ENCODE measurements at regions not wholly inside any gene's neighbourhood (a gene's known extent, or its start where the extent isn't known, plus 50 kb on each side); places are given as distances from the start of the nearest gene placed in this dataset.

GRCh38 chr5:84695330-84695729, 310.6 kb upstream of the EDIL3 start:
- DNase-seq (ENCODE audit: low read depth in 2 of 3, low spot score in 2 of 3) = no peak

GRCh38 chr5:84693256-84693655, 308.6 kb upstream of the EDIL3 start:
- no peak for DNase-seq (ENCODE audit: low read depth in 2 of 3, low spot score in 2 of 3)

GRCh38 chr5:84688566-84688965, 303.9 kb upstream of the EDIL3 start:
- no peak for DNase-seq (ENCODE audit: low read depth in 2 of 3, low spot score in 2 of 3)

GRCh38 chr5:84685121-84685894, 300.6 kb upstream of the EDIL3 start:
- no peak for DNase-seq (ENCODE audit: low read depth in 2 of 3, low spot score in 2 of 3)

- no peak for DNase-seq (ENCODE audit: low read depth in 2 of 3, low spot score in 2 of 3)
These were observed 298.9 kb upstream of the EDIL3 start for GRCh38 chr5:84683594-84683993.

GRCh38 chr5:84682531-84682930, 297.9 kb upstream of the EDIL3 start:
- no peak for DNase-seq (ENCODE audit: low read depth in 2 of 3, low spot score in 2 of 3)

GRCh38 chr5:84680908-84681307, 296.2 kb upstream of the EDIL3 start:
- DNase-seq (ENCODE audit: low read depth in 2 of 3, low spot score in 2 of 3) = no peak

GRCh38 chr5:84673785-84674184, 289.1 kb upstream of the EDIL3 start:
- no peak for DNase-seq (ENCODE audit: low read depth in 2 of 3, low spot score in 2 of 3)

GRCh38 chr5:84667576-84667975, 282.9 kb upstream of the EDIL3 start:
- DNase-seq (ENCODE audit: low read depth in 2 of 3, low spot score in 2 of 3) = no peak

- no peak for DNase-seq (ENCODE audit: low read depth in 2 of 3, low spot score in 2 of 3)
These were observed 265.7 kb upstream of the EDIL3 start for GRCh38 chr5:84650429-84650828.

- no peak for DNase-seq (ENCODE audit: low read depth in 2 of 3, low spot score in 2 of 3)
These were observed 262.9 kb upstream of the EDIL3 start for GRCh38 chr5:84647581-84647980.

GRCh38 chr5:84642795-84643194, 258.1 kb upstream of the EDIL3 start:
- DNase-seq (ENCODE audit: low read depth in 2 of 3, low spot score in 2 of 3) = no peak

GRCh38 chr5:84642324-84642723, 257.6 kb upstream of the EDIL3 start:
- no peak for DNase-seq (ENCODE audit: low read depth in 2 of 3, low spot score in 2 of 3)

GRCh38 chr5:84637662-84638375, 253.1 kb upstream of the EDIL3 start:
- no peak for DNase-seq (ENCODE audit: low read depth in 2 of 3, low spot score in 2 of 3)

GRCh38 chr5:84635235-84636055, 250.8 kb upstream of the EDIL3 start:
- DNase-seq (ENCODE audit: low read depth in 2 of 3, low spot score in 2 of 3) = no peak

- DNase-seq (ENCODE audit: low read depth in 2 of 3, low spot score in 2 of 3) = no peak
These were observed 249.6 kb upstream of the EDIL3 start for GRCh38 chr5:84634256-84634655.

- DNase-seq (ENCODE audit: low read depth in 2 of 3, low spot score in 2 of 3) = no peak
These were observed 247.7 kb upstream of the EDIL3 start for GRCh38 chr5:84632418-84632817.

- DNase-seq (ENCODE audit: low read depth in 2 of 3, low spot score in 2 of 3) = no peak
These were observed 244.2 kb upstream of the EDIL3 start for GRCh38 chr5:84628918-84629317.

GRCh38 chr5:84623019-84623418, 238.3 kb upstream of the EDIL3 start:
- DNase-seq (ENCODE audit: low read depth in 2 of 3, low spot score in 2 of 3) = peak in 2 of 3 donors; percentile 37 to 73

GRCh38 chr5:84622461-84622860, 237.8 kb upstream of the EDIL3 start:
- no peak for DNase-seq (ENCODE audit: low read depth in 2 of 3, low spot score in 2 of 3)

- no peak for DNase-seq (ENCODE audit: low read depth in 2 of 3, low spot score in 2 of 3)
These were observed 233.6 kb upstream of the EDIL3 start for GRCh38 chr5:84618262-84618661.

All from hematopoietic multipotent progenitor cell (in vitro differentiated cells).